Bronchial epithelial cell (primary cell): ENCODE measurements at regions not wholly inside any gene's neighbourhood (a gene's known extent, or its start where the extent isn't known, plus 50 kb on each side); places are given as distances from the start of the nearest gene placed in this dataset.
A peak's percentile ranks its signal among the peaks of the same experiment; 100 is the strongest.

Experiments used
- DNase-seq: peaks from one replicate; pipeline ENCODE4 v3.0.0-alpha.2; 2010; ENCODE audit warnings: low read depth
- FAIRE-seq: peaks from 2 replicates; lab custom pipeline; 2011; peaks lifted over from hg19 to GRCh38; lab: Jason Lieb, UNC
- H3K27me3 ChIP-seq: 2 replicates; pipeline ENCODE4 v1.5.1; 2011; ENCODE audit warnings: low read length; ENCODE audit not compliant: control insufficient read depth, insufficient read depth
- H3K36me3 ChIP-seq: 2 replicates; pipeline ENCODE4 v1.5.1; 2011; ENCODE audit warnings: low read length; ENCODE audit not compliant: control insufficient read depth, insufficient read depth
- H3K4me3 ChIP-seq: 2 replicates; pipeline ENCODE4 v1.5.1; 2011; ENCODE audit warnings: mild to moderate bottlenecking, low read depth, low read length, control low read depth
- TF ChIP-seq, protein P1 (sequence below): IDR thresholded peaks from 2 replicates; pipeline ENCODE4 v1.5.1; 2011; ENCODE audit warnings: mild to moderate bottlenecking, moderate library complexity, low read length, control low read depth, inconsistent platforms; ENCODE audit not compliant: insufficient read depth, severe bottlenecking

DNA sequence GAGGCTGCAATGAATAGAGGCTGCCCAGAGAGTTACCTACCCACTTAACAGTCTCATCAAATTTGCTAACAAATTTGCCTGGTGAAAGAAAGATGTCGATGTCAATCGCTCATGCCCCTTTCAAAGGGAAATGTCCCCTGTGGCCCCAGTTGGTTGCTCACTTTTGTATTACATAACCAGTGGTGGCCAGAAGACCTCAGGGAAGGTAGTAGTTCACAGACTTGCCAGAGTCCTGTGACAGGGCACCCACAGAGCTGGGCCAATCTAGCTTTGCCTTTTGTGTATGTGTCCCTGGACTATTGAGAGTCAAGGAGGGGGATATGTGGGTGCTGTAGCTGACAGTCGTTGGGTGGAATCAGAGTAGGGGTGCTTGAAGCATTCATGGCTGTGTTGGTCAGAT is 70.7 kb upstream of the CCN6 start:
- FAIRE-seq: no peak
- TF ChIP-seq, protein P1, sequence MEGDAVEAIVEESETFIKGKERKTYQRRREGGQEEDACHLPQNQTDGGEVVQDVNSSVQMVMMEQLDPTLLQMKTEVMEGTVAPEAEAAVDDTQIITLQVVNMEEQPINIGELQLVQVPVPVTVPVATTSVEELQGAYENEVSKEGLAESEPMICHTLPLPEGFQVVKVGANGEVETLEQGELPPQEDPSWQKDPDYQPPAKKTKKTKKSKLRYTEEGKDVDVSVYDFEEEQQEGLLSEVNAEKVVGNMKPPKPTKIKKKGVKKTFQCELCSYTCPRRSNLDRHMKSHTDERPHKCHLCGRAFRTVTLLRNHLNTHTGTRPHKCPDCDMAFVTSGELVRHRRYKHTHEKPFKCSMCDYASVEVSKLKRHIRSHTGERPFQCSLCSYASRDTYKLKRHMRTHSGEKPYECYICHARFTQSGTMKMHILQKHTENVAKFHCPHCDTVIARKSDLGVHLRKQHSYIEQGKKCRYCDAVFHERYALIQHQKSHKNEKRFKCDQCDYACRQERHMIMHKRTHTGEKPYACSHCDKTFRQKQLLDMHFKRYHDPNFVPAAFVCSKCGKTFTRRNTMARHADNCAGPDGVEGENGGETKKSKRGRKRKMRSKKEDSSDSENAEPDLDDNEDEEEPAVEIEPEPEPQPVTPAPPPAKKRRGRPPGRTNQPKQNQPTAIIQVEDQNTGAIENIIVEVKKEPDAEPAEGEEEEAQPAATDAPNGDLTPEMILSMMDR: no peak
- Histone ChIP-seq H3K27me3 (no peaks in the 10 kb centered on the region), H3K36me3 (no peaks in the 10 kb centered on the region), H3K4me3 (no peak overlapping the region)
- no peak for DNase-seq

DNA sequence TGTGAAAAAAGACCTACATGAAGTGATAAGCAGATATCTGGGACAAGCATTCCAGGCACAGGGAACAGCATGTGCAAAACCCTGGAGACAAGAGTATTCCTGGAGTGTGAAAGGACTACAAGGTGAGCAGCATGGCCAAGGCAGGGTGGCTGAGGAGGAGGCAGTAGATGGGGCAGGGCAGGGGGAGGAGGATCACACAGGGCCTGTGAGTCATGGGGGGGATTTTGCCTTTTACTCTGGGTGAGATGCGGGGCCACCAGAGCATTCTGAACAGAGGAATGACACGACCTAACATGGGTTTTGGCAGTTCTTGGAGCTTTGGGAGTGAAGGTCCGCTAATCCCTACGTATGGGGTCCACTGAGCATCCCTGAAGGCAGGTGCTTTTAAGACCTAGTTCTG is 69.8 kb upstream of the CCN6 start:
- FAIRE-seq (no peak), DNase-seq (no peak)
- H3K4me3 ChIP-seq: no peak overlapping the region
- H3K36me3 ChIP-seq: no peaks in the 10 kb centered on the region
- TF ChIP-seq, protein P1: no peak
- H3K27me3 ChIP-seq: no peaks in the 10 kb centered on the region

DNA sequence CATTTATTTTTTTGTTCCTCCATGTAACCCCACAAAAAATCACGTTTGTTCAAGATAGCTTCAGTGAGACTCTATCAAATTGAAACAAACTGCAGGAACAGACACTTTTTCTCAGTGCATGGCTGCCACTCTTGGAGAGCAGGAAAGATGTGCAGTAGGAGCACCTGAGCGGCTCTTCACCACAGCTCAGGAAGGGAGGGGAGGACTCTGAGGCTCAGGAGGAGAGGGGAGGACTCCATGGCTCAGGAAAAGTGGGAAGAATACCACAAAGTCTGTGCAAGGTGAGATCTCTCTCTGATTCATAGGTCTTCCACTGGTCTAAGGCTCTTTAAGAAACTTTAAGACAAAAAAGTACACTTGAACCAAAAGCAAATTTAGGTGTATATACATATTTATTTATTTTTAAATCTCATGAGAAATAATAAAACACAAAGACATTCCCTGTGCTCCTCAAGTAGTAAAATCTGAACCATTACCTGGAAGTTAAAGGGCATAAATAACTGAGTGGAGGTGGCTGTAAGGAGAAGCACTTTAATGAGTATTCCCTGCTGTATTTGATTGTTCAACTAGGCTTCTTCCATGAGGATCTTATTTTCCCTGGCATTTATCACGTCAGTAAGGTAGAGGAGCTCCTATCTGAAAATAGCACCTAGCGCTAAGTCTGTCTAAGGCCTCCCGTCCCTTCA is 69.2 kb upstream of the CCN6 start:
- Histone ChIP-seq H3K36me3 (no peaks in the 10 kb centered on the region), H3K4me3 (no peak overlapping the region), H3K27me3 (no peaks in the 10 kb centered on the region)
- TF ChIP-seq, protein P1: no peak
- no peak for FAIRE-seq
- no peak for DNase-seq

GRCh38 chr6:111985202-111985731 is 68.6 kb upstream of the CCN6 start:
- Histone ChIP-seq H3K36me3 (no peaks in the 10 kb centered on the region), H3K27me3 (no peaks in the 10 kb centered on the region), H3K4me3 (no peak overlapping the region)
- TF ChIP-seq, protein P1: no peak
- peak; percentile 99 for DNase-seq
- peak; percentile 90 for FAIRE-seq

- TF ChIP-seq, protein P1: no peak
- FAIRE-seq: no peak
- H3K27me3 ChIP-seq: no peaks in the 10 kb centered on the region
- no peak overlapping the region for H3K4me3 ChIP-seq
- H3K36me3 ChIP-seq: no peaks in the 10 kb centered on the region
- DNase-seq: no peak
These were observed 67.3 kb upstream of the CCN6 start for GRCh38 chr6:111986651-111987050.
